Activated CD8-positive, alpha-beta memory T cell treated with anti-CD3 and anti-CD28 coated beads, Interleukin-2, amount 50 U/mL, for 1 hour (primary cell): ENCODE measurements at regions not wholly inside any gene's neighbourhood (a gene's known extent, or its start where the extent isn't known, plus 50 kb on each side); places are given as distances from the start of the nearest gene placed in this dataset.
"Not testable (repeated sequence)": the region's sequence is repeated elsewhere in the genome, so short reads cannot be mapped to it uniquely, and the experiment has no call there.

ENCODE experiments used
- DNase-seq: peaks from one replicate; pipeline ENCODE4 v3.0.0-alpha.2; 2020; ENCODE audit errors: extremely low read depth

DNA sequence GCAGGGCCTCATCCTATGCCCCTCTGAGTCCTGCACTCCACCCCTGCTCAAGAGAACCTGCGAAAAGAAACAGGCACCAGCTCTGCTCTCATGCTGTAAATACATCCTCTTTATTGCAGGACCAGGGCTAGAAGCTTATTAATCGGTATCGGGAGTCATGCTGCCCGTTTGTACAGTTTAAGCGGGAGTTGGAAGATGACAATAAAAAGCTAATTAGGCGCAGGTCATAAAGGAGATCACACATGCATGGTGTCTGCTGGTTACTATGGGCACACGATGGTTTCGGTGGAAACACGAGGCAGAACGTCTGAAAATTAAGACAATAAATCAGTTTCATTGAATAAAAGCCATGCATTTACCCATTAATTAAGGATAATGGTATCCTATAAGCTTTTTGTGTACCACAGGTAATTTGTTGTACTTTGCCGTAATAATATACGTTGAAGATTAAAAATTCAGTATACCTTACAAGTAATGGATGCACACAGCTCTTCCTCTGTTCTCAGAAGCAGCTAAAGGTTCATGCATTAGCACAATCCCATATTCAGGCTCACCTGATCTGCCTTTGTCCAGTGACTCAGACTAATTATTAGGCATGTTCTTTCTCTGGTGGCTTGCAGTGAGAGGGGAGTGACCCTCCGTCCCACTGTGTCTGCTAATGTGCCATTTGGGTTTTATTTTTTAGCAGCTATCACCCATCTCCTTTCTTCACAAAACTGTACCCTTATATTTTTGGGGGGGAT is 406.0 kb downstream of the TSHZ3 start:
- DNase-seq, result no peak

GRCh38 chr19:30942636-30943035 is 406.6 kb downstream of the TSHZ3 start:
- DNase-seq, result no peak

- no peak for DNase-seq
These were observed 407.6 kb downstream of the TSHZ3 start for GRCh38 chr19:30941591-30941990.

DNA sequence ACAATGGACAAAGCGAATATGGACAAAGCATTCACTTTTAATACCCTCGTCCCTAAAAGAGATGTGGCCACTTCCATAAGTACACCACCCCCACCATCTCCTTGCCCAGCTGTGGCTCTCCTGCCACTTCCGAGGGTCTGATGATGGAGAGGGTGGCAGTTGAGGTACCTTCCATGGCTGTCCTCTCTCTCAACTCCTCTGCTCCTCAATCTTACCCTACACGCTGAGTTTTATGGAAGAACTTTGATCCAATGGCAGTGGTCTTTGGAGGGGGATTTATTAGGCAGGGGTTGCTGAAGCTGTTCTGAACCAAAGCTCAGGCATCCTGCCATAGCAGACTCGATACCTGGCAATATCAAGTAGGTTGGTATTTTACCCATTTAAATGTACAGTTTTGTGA is 413.0 kb downstream of the TSHZ3 start:
- DNase-seq, result no peak

DNA sequence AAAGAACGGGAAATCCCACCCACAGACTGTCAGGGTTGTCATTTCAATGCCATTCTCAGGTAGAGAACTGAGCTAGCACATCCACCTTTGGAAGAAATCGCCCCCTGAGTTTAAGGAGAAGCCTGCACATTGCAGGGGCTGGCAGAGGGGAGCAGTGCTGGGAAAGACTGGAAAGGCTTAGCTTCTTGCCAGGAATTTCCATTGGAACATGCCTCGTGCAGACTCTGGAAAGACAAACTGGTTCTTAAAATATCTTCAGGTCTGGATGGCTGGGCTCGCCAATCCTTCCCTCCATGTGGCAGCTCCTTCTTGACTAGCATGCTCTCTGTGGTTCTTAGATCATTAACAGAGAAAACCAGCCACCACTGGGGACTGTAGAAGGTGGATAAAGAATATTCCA is 414.1 kb downstream of the TSHZ3 start:
- no peak for DNase-seq

DNA sequence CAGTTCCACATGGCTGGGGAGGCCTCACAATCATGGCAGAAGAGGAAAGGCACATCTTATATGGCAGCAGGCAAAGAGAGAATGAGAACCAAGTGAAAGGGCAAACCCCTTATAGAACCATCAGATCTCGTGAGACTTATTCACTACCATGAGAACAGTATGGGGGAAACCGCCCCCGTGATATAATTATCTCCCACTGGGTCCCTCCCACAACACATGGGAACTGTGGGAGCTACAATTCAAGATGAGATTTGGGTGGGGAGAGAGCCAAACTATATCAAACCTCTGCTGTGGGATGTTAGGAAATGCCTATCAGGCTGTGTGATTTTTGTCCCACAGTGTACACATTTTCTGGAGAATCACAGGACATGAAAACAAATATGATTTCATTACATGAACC is 415.8 kb downstream of the TSHZ3 start:
- not testable (repeated sequence) for DNase-seq

GRCh38 chr19:30932854-30933253 is 416.4 kb downstream of the TSHZ3 start:
- no peak for DNase-seq

DNA sequence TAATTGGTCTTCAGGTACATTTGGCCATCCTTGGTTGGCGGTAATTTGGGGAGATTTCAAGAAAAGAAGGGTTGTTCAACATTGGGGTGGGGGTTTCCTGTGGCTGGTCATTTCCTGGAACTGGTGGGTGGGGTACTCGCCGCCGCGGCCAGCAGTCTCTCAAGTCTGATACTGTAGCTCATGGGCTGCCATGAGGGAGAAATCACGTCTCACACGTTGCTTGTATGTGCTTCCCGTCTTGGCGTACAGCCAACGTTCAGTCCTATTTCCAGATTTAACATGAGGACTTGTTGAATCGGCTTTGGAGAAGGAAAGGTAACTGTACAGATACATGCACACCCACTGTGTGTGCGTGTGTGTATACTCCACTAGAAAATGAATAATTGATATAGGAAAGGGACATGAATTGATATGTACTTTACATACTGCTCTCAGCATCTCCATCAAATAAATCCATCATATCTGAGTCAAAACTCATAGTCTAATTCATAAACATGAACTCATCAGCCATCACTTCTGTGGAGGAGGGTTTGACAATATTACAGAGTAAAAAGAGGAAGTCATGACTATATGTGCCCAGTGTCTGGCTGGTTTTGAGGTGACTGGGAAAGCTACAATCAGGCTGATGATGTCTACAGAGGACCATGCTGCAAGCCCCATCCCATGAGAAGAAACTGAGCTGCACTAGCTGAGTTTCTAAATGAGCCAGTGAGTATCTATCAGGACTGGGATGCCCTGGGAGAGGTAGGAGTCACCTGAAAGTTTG is 418.1 kb downstream of the TSHZ3 start:
- DNase-seq, result no peak

DNA sequence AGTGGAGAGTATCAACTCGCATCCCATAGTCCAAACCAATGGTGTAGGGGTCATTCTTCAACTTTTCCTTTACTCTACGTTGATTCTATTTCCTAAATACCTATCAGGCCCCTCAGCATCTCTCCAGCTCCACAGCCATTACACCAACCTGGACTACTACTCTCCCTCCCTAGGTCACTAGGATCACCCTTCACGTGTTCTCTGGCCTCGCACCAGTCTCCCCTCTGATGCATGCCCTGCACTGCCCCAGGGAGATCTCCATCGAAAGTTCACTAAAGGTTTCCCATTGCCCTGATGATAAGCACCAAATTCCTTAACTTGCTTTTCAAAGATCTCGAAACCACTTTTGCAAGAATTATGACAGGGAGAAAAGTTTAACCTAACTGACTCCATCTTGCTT is 421.5 kb downstream of the TSHZ3 start:
- DNase-seq, result no peak

GRCh38 chr19:30924670-30925069 is 424.6 kb downstream of the TSHZ3 start:
- DNase-seq, result no peak

- DNase-seq, result no peak
These were observed 425.1 kb downstream of the TSHZ3 start for GRCh38 chr19:30924069-30924636.

DNA sequence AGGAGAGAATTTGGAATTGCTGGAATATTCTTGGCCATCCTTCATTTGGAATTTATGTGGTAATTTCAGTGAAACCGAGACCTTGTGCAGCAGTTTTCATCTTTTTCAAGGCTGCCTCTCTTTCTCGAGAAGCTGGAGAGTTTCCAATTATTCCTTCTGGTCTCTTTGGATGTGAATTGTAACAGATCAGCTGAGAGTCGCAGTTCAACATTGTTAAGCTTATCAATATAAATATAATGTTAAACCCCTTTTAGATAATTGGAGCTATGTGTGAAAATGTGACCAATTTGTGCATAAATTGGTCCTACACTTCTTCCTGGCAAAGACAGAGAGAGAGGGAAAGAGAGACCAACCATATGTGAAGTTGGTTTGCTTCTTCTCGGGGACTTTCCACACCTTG is 425.6 kb downstream of the TSHZ3 start:
- DNase-seq, result no peak

DNA sequence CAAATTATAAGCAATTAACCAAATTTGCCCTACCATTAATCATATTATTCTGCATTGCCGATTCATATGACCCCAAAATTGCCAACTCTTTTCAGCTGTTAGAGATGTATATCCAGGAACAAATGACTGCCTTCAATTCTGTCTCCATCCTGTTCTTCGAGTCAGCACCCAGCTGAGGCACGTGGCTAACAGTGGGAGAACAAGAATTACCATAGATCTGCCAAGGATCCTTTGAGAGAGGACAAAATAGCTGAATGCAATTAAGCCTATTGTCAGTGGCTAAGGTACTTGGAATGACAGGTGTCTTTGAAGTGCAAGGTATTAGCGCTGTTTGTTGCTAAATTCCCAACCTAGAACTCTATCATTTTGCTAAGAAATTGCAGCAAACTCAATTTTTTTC is 426.1 kb downstream of the TSHZ3 start:
- no peak for DNase-seq

DNA sequence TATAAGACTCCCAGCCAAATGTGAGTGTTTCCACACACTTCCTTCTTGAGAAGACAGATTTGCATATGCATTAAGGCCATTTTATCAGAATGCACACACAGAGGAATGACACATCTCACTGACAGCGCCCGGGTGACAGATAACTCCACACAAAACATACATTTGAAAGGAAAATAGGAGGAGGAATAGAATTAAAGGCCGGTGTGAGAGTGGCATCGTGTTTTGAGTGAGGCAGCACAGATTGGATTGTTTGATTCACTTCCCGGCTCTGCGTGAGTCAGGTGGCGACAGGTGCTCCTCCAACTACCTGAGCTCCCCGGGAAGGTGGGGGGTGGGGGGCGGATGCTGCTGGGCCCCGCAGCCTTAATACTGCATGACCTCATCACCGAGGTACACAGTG is 429.0 kb downstream of the TSHZ3 start:
- no peak for DNase-seq

- no peak for DNase-seq
These were observed 429.5 kb downstream of the TSHZ3 start for GRCh38 chr19:30919737-30920136.

- DNase-seq, result no peak
These were observed 433.0 kb downstream of the TSHZ3 start for GRCh38 chr19:30916238-30916637.

- no peak for DNase-seq
These were observed 437.7 kb downstream of the TSHZ3 start for GRCh38 chr19:30911491-30911890.

DNA sequence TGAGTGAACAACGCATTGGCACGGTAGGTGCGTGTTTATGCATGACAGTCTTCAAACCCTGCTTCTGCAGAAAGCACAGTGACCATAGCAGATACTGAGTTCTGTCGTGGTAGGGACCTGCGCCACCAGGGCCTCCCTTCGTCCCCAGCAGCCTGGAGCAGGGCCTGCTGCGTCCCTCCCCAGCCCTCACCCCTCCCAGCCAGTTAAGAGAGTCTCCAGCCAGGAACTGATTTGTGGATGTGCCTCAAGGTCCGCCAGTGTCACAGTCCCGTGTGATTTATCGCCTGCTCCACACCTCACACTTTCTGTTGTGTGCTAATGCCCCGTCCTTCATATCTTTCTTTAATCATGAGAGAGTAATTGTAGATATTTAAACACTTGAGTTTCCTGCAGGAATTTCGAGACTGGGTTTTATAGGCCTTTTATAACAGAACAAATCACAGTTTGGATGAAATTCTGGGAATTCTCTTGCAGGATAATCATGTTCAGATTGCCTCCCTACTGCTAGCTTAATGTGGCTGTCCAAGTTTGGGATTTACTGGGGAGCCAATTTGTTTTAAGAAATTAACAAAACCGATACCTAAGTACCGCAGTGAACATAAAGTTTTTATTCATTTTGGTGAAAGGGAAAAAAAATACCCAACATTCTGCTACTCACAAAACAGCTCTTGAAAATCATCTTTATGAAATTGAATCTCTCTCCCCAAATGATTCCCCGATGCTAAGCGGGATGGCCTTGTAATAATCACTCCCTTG is 438.6 kb downstream of the TSHZ3 start:
- no peak for DNase-seq

GRCh38 chr19:30909216-30909615 is 440.0 kb downstream of the TSHZ3 start:
- no peak for DNase-seq

DNA sequence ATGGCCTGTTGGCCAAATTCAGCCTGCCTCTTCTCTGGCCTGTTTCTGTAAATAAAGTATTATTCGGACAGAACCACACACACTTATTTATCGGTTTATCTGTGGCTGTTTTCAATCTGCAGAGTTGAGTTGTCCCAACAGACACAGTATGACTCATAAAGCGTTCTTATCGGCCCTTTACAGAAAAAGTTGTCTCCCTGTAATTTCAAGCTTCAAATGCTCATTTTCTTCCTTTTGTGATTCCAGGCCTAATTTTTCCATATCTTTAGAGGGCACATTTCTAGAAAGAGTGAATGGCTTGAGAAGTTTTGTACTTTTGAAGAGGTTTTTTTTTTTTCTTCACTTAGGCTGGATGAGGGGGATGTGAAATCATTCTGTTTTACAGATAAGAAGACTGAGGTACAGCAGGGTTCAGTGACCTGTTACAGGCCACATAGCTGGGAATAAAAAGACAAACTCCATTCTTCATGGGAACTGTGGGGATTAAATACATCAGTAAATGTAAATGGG is 440.9 kb downstream of the TSHZ3 start:
- no peak for DNase-seq

GRCh38 chr19:30906871-30907270 is 442.4 kb downstream of the TSHZ3 start:
- no peak for DNase-seq

GRCh38 chr19:30900051-30900450 is 449.2 kb downstream of the TSHZ3 start:
- no peak for DNase-seq
